Activated CD8-positive, alpha-beta memory T cell treated with anti-CD3 and anti-CD28 coated beads for 4 hours (primary cell): ENCODE measurements at regions not wholly inside any gene's neighbourhood (a gene's known extent, or its start where the extent isn't known, plus 50 kb on each side); places are given as distances from the start of the nearest gene placed in this dataset.
"Not testable (repeated sequence)": the region's sequence is repeated elsewhere in the genome, so short reads cannot be mapped to it uniquely, and the experiment has no call there.

ENCODE experiments used
- DNase-seq, 2 donors: peaks; one replicate each; pipeline ENCODE4 v3.0.0-alpha.2; 2020; ENCODE audit warnings: low read depth in 2 of 2

DNA sequence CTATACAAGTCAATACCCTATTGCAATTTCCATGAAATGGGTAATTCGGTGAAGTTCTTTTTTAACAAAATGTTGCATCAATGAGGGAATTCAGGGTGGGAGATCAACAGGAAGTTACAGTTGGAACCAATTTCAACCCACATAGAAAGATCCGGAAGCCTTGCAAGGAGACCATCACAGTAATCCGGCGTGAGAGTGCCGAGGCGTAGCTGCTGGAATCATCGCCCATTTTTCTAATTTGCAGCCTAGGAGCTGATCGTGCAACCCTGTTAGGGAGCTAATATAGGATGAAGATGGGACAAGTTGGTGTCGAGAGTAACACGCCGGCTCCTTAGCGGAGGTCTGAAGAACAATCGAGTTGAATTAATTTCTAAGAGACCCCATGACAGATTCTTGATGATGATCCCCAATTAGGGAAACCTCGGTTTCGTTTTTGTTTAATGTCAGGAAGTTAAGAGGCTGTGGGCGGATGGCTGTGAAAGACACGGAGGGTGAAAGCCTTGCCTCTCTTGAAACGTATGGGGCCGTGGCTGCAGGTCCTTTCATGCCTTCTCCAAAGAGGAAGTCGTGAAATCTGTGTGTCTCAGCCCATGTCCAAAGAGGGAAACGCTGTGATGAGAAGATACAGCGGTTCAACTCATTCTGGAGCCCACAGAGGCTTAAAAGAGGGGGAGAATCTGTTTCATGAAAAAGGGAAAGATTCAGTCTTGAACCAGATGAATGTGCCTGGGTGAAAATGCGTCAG lies 51.2 kb upstream of the CARD11 start:
- no peak for DNase-seq

GRCh38 chr7:3097734-3098133 lies 54.1 kb upstream of the CARD11 start:
- DNase-seq = no peak

DNA sequence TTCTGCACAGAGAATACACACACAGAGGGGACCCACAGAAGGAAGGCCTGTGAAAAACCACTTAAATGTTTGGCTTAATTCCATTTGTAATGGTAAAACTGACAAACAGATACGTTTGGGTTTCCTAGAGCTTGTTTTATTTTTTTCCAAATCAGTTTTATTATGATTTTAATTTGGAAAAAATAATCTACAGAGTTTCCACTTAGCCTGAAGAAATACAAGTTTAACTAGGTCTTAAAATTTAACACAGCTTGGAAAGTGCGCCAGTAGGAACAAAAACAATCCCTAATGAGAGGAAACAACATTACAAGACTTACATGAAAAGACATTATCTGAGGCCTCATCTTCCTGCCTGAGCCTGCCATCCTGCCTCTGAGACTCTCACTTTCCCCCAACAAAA lies 58.5 kb upstream of the CARD11 start:
- DNase-seq = no peak

DNA sequence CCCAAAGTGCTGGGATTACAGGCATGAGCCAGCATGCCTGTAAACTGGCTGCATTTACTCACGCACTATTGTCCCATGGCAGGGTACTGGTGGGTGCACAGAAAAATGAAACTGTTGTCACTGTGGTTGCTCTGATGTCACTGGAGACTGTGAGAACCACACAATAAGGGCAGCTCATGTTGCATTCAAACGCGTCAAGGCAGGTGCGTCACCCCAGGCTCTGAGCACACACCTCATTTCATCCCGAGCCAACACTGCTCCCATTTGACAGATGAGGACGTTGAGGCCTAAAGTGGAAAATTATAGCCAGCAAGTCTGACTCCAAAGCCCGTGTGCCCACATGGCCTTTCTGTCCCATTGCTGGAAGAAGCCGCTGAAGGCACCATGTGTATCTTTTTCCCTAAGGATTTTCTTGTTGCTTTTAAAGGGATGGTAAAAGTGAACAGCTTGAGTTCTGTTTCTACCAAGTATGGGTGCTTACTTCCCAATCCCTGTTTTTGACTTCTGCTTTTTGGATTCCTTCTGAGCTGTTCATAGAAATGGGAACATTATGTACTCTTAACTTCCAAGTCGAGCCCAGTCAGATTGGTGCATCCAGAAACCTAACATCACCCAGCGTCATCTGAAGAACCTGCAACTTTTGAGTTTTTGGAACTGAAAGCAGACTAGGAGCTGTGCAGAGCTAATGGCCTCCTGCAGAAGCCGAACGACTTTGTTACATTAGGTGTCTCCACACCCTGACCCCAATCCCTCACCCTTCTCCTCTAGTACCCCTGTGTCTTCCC lies 60.1 kb upstream of the CARD11 start:
- DNase-seq = no peak

DNA sequence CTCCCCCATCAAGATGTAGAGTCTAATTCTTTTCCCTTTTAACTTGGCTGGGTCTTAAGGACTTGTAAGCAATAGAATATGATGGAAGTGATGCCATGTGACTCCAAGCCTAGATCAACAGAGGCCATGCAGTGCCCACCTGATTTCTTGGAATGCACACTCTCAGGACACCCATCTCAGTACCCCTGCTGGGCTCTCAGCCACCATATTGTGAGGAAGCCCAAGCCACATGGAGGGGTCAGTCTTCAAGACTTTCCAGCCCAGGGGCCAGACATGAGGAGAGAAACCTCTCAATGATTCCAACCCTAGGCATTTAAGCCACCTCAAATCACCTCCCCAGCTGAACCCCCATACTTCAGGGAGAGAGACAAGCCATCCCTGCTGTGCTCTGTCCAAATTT lies 62.2 kb upstream of the CARD11 start:
- DNase-seq = no peak

- DNase-seq = no peak
Measured at GRCh38 chr7:3106361-3106826, 62.7 kb upstream of the CARD11 start.

GRCh38 chr7:3107228-3107763 lies 63.6 kb upstream of the CARD11 start:
- DNase-seq = no peak

DNA sequence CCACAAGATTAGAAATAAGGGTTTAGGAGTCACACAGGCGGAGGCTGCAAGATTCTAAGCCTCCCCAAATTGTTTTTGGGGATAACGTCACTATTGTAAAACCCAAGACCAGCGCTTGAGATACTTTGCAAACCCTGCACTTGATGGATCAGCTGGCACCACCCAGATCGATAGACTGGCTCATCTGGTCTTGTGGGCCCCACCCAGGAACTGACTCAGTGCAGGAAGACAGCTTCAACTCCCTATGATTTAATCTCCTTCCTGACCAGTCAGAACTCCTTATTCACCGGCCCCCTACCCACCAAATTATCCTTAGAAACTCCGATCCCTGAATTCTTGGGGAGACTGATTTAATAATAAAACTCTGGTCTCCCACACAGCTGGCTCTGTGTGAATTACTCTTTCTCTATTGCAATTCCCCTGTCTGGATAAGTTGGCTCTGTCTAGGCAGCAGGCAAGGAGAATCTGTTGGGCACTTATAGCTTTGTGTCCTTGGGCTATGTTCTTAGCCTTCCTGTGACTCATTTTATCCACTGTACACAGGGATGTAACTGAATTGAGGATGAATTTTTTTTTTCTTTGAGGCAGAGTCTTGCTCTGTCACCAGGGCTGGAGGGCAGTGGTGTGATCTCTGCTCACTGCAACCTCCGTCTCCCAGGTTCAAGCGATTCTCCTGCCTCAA lies 64.4 kb upstream of the CARD11 start:
- no peak for DNase-seq

DNA sequence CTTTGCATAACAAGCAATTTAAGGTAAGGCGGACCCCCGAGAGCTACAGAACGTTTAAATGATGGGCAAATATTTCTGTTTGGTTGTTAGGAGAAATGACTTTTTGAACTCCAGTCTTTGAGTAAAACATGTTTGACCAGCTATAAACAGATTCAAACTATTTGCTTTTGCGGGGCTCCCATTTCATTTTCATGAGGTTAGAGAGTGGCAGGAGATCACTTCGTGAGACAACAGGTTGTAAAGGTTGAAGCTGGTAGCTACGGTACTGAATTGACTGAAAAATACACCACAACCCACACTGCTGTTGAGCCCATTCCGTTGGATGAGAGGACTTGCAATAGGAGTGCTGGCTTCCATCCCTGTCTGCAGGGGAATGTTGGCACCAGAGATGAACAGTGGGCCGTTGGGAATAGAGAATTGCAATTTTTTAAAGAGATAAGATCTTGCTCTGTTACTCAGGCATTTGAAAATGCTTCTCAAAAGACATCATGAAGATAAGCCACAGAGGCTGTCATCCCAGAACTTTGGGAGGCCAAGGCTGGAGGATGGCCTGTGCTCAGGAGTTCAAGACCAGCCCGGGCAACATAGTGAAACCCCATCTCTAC lies 65.7 kb upstream of the CARD11 start:
- DNase-seq = no peak

GRCh38 chr7:3112479-3113134 lies 68.9 kb upstream of the CARD11 start:
- no peak for DNase-seq

DNA sequence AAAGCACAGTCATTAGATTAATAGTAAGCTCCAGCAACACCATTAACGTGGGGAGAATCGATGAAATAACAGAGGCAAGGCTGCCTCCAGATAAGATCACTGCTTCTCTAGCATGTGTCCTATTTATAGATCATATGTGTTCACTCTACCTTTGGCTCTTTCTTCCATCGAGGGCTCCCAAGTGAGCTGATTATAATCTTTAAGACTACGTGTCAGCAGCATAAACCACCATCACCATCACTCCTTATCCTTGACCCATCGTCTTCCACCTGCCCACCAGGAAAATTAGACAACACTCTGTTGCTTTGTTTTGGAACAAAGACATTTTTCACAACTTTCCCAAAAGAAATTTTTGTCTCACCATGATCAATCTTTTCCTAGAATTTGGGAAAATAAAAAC lies 71.2 kb upstream of the CARD11 start:
- no peak for DNase-seq

DNA sequence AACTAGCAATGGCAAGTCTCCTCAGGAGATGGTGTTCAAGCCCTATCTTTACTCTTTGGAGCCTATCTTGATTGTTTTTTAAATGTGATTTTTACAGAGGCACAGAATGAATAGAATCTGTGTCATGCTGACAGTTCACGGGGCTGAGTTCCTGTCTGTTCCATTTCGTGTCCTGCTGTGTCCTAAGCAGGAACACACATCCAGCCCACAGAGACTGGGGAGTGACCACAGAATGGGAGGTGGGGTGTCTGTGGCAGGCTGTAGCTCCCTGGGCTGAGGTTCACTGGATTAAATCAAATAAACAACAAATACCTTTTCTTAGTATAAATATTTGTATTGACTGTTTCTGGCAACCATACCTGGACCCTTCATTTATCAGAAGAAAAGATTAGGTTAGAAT lies 73.4 kb upstream of the CARD11 start:
- DNase-seq = no peak

DNA sequence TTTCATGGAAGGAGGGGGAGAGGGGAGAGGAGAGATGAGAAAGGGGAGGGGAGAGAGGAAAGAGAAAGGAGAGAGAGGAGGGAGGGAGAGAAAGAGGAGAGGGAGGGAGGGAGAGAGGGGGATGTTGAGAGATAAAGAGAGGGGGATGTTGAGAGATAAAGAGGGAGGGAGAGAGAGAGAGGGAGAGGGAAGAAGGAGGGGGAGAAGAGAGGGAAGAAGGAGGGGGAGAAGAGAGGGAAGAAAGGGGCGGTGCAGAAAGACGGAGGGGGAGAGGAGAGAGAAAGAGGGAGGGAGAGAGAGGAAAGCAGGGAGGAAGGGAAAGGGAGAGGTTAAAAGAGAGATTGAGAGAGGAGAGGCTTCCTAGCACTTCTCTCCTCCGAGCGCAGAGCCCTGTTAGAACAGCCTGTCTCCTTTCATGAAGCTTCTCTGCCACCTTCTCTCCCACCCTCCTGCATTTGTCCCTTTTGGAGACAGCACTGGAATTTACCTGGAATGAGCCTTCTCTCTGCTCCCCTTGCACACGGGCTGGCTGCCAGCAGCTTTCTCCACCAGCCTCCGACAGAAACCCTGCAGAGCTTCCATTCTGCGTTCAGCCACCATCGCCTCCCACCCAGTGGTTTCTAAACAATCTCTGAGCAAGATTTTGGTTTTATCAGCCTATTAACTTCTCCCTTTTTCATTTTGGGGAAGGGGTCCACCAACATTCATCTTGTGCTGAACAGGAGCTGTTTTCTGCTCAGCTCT lies 74.0 kb upstream of the CARD11 start:
- no peak for DNase-seq

GRCh38 chr7:3119352-3119927 lies 75.8 kb upstream of the CARD11 start:
- DNase-seq = not testable (repeated sequence)

DNA sequence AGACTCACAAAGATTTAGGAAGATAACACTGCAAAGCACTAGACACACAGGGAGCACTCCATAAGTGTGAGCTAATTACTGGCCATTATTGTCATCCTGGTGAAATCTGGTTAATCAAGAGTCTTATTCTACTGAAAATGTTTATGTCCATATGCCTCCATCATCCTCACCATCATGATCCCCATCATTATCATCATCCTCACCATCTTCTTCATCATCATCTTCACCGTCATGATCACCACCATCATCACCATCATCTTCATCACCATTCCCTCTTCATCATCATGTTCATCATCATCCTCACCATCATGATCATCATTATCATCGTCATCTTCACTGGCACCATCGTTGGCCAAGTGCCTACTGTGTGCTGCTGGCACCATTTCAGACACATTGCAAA lies 76.3 kb upstream of the CARD11 start:
- DNase-seq = no peak

- DNase-seq = no peak
Measured at GRCh38 chr7:3120513-3120912, 76.8 kb upstream of the CARD11 start.

- no peak for DNase-seq
Measured at GRCh38 chr7:3128857-3129490, 85.3 kb upstream of the CARD11 start.

DNA sequence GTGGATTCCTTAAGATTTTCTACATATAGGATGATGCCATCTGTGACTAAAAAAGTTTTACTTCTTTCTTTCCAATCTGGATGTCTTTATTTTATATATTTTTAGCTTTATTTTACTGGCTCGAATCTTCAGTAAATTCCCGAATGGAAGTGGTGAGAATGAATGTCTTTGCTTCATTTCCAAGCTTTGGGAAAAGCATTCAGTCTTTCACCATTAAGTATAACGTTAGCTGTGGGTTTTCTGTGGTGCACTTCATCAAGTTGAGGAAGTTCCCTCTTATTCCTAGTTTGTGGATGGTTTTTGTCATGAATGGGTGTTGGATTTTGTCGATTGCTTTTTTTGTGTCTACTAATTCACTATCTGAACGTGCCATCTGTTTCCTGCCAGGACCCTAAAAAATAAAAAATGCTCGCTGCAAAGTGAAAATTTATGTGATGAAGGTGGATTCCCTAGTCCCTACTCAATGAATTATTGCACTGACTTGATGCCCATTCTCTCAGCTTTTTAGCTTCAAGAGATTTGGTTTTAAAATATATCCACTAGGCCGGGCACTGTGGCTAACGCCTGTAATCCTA lies 90.2 kb upstream of the CARD11 start:
- DNase-seq = no peak

DNA sequence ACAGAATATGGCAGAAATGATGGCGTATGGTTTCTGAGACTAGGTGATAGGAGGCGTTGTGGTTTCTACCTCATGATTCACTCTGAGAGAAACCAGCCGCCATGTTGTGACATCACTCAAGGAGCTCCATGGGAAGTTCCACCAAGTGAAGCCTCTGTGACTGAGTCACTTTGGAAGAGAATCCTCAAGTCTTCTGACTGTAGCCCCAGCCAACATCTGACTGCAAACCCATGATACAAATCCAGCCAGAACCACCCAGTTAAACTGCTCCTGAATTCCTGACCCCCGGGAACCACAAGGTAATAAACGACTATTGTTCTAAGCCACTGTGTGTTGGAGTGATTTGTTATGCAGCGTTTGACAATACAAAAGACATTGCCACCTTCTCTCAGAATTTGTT lies 91.1 kb upstream of the CARD11 start:
- no peak for DNase-seq

DNA sequence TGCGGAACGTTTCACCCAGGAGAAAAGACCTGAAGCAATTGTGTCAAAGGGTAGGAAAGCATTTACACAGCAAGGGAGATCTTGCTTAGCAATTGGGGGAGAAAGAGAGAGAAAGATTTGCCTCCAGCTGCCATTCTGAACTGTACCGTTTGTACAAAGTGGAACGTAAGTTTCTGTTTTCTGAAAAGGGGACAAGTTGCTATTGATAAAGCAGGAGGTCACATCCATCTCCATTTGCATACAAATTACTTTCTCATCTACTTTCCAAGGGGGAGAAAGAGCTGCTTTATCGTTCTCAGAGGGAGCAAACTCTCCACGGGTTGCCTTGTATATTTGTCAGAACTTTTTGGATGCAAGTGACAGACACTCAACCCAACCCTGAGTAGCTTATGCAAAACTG lies 92.0 kb upstream of the CARD11 start:
- DNase-seq = no peak
